ENCODE measurements at regions not wholly inside any gene's neighbourhood (a gene's known extent, or its start where the extent isn't known, plus 50 kb on each side); places are given as distances from the start of the nearest gene placed in this dataset.

DNA sequence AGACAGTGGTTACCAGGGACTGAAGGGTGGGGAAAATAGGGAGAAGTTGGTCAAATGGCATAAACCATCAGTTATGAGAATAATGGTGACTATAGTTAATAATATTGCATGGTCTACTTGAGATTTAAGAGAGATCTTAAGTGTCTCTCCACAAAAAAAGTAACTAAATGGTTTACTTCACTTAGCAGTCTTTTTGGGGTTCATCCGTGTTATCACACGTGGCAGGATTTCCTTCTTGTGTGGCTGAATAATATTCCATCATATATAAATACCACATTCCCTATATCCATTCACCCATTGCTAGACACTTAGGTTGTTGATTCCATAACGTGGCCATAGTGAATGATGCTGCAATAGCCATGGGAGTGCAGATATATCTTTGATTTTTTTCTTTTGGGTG lies 967.0 kb downstream of the UQCRFS1 start:
- H3K27ac ChIP-seq = no peak overlapping the region
- no peak overlapping the region for H3K4me2 ChIP-seq
- TF ChIP-seq, protein P1, sequence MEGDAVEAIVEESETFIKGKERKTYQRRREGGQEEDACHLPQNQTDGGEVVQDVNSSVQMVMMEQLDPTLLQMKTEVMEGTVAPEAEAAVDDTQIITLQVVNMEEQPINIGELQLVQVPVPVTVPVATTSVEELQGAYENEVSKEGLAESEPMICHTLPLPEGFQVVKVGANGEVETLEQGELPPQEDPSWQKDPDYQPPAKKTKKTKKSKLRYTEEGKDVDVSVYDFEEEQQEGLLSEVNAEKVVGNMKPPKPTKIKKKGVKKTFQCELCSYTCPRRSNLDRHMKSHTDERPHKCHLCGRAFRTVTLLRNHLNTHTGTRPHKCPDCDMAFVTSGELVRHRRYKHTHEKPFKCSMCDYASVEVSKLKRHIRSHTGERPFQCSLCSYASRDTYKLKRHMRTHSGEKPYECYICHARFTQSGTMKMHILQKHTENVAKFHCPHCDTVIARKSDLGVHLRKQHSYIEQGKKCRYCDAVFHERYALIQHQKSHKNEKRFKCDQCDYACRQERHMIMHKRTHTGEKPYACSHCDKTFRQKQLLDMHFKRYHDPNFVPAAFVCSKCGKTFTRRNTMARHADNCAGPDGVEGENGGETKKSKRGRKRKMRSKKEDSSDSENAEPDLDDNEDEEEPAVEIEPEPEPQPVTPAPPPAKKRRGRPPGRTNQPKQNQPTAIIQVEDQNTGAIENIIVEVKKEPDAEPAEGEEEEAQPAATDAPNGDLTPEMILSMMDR (conservative IDR thresholded peaks at IDR 0.05) = no peak
- H3K9me3 ChIP-seq (ENCODE audit: insufficient read depth, low read depth) = no peaks in the 10 kb centered on the region
- no peaks in the 10 kb centered on the region for H3K27me3 ChIP-seq (ENCODE audit: insufficient read depth, low read depth)
- no peak for DNase-seq
- no peak overlapping the region for H2AFZ ChIP-seq
- intact Hi-C loops (cut with micrococcal nuclease; ENCODE audit: unreplicated experiment) = no loop called here
- POLR2A ChIA-PET (ENCODE audit: unreplicated experiment) = no interaction called here
- H3K4me3 ChIP-seq = no peak overlapping the region
- H3K4me1 ChIP-seq (replicated peaks; ENCODE audit: insufficient read depth) = no peaks in the 10 kb centered on the region
- CTCF ChIA-PET = no interaction called here
- H3F3A ChIP-seq (ENCODE audit: insufficient read depth, low read depth) = no peaks in the 10 kb centered on the region
- H3K9me2 ChIP-seq (ENCODE audit: insufficient read depth) = no peaks in the 10 kb centered on the region
- no peaks in the 10 kb centered on the region for H4K20me1 ChIP-seq (ENCODE audit: insufficient read depth)
- no peaks in the 10 kb centered on the region for H3K79me2 ChIP-seq (ENCODE audit: low read depth)
- no TSS peak for BruUV-seq (replicated peaks)
- H3K36me3 ChIP-seq (ENCODE audit: low read depth) = no peaks in the 10 kb centered on the region

DNA sequence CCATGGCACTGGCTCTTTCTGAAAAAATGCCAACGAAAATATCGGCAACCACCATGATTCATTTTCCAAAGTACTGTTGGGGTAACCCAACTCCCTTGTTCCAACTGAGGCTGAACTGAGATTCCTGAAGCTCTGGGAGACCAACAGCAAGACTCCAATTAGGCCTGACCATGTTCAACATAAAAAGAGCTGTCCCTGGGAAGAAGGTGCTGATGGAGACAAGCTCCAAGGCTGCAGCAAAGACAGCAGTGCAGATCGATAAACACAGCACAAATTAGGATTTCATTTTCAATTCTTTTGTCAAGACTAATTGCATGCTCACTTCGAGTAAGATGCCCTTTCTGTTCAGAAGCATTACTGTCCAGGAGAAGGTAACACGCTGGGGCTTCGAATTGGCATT lies 968.0 kb downstream of the UQCRFS1 start:
- ChIA-PET POLR2A (ENCODE audit: unreplicated experiment) (no interaction called here), CTCF (no interaction called here)
- intact Hi-C loops (cut with micrococcal nuclease; ENCODE audit: unreplicated experiment) = no loop called here

DNA sequence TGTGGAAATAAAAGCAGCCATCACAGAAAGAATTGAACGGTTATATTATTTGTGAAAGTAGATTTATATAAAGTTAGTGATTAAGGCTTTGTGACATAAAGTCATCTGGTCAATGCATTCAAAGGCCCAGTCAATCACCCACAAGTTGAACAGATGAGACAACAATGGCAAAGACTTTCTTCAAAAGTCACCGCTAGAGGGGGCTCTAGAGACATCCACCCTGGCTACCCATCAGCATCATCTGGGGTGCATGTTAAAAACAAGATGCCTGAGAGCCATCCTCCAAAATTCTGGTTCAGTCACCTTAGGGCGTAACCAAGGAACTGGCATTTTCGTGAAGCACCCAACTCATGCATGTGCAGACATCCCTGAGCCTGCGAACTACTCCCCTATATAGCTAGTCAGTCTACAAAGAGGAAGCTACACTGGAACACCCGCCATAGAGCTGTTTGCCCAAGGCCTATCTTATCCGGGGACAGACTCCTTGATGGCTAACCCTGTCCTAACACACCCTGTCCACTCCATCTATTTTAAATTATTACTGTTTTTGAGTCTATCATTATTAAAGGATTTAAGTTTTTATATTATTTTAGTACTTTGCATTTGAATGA lies 970.5 kb downstream of the UQCRFS1 start:
- peak in 1 of 2 experiments; percentile 2 for DNase-seq
- intact Hi-C loops (cut with micrococcal nuclease; ENCODE audit: unreplicated experiment) = no loop called here
- CTCF ChIA-PET = no interaction called here

More for the DNA sequence above, 968.0 kb downstream of the UQCRFS1 start:
- no peaks in the 10 kb centered on the region for H3K27me3 ChIP-seq (ENCODE audit: insufficient read depth, low read depth)
- H3F3A ChIP-seq (ENCODE audit: insufficient read depth, low read depth) = no peaks in the 10 kb centered on the region
- H4K20me1 ChIP-seq (ENCODE audit: insufficient read depth) = no peaks in the 10 kb centered on the region
- no peaks in the 10 kb centered on the region for H3K9me2 ChIP-seq (ENCODE audit: insufficient read depth)
- no peaks in the 10 kb centered on the region for H3K4me1 ChIP-seq (replicated peaks; ENCODE audit: insufficient read depth)
- no peak overlapping the region for H3K4me2 ChIP-seq
- H3K27ac ChIP-seq = no peak overlapping the region
- H2AFZ ChIP-seq = no peak overlapping the region
- no peaks in the 10 kb centered on the region for H3K9me3 ChIP-seq (ENCODE audit: insufficient read depth, low read depth)
- H3K79me2 ChIP-seq (ENCODE audit: low read depth) = no peaks in the 10 kb centered on the region
- DNase-seq = no peak
- TF ChIP-seq EZH2 (IDR thresholded peaks at IDR 0.05; ENCODE audit: low read depth) = no peak
- TF ChIP-seq, protein P1 (conservative IDR thresholded peaks at IDR 0.05) = no peak
- BruUV-seq (replicated peaks) = no TSS peak
- H3K36me3 ChIP-seq (ENCODE audit: low read depth) = no peaks in the 10 kb centered on the region
- H3K4me3 ChIP-seq = no peak overlapping the region

More for the DNA sequence above, 970.5 kb downstream of the UQCRFS1 start:
- Histone ChIP-seq H3K79me2 (ENCODE audit: low read depth) (no peaks in the 10 kb centered on the region), H3F3A (ENCODE audit: insufficient read depth, low read depth) (no peaks in the 10 kb centered on the region), H4K20me1 (ENCODE audit: insufficient read depth) (no peaks in the 10 kb centered on the region), H2AFZ (no peak overlapping the region), H3K4me3 (no peak overlapping the region), H3K36me3 (ENCODE audit: low read depth) (no peaks in the 10 kb centered on the region), H3K9me3 (ENCODE audit: insufficient read depth, low read depth) (no peaks in the 10 kb centered on the region), H3K4me2 (no peak overlapping the region), H3K27ac (no peak overlapping the region), H3K27me3 (ENCODE audit: insufficient read depth, low read depth) (no peaks in the 10 kb centered on the region), H3K4me1 (replicated peaks; ENCODE audit: insufficient read depth) (no peaks in the 10 kb centered on the region), H3K9me2 (ENCODE audit: insufficient read depth) (no peaks in the 10 kb centered on the region)
- POLR2A ChIA-PET (ENCODE audit: unreplicated experiment) = no interaction called here
- TF ChIP-seq, protein P1 (conservative IDR thresholded peaks at IDR 0.05) = peak; percentile 69
- TF ChIP-seq EZH2 (IDR thresholded peaks at IDR 0.05; ENCODE audit: low read depth) = no peak
- no TSS peak for BruUV-seq (replicated peaks)

Measured in PC-9 (cell line).